ENCODE measurements at regions not wholly inside any gene's neighbourhood (a gene's known extent, or its start where the extent isn't known, plus 50 kb on each side); places are given as distances from the start of the nearest gene placed in this dataset.
"Not testable (repeated sequence)": the region's sequence is repeated elsewhere in the genome, so short reads cannot be mapped to it uniquely, and the experiment has no call there.

- no peak for DNase-seq (ENCODE audit: extremely low spot score)
- Histone ChIP-seq H3K27me3 (no peaks in the 10 kb centered on the region), H3K9me3 (no peaks in the 10 kb centered on the region), H3K4me1 (peaks cover 0 to 7% (median 0%) of the 10 kb centered on the region in 4 donors), H3K36me3 (no peaks in the 10 kb centered on the region), H3K27ac (replicated peaks in 1 of 4) (no peak overlapping the region), H3K4me3 (no peak overlapping the region)
- TF ChIP-seq CTCF (IDR thresholded peaks at IDR 0.05): no peak
- TF ChIP-seq POLR2A (IDR thresholded peaks at IDR 0.05; ENCODE audit: low read depth): no peak
- no peak for TF ChIP-seq EP300 (IDR thresholded peaks at IDR 0.05)
- TF ChIP-seq POLR2AphosphoS5 (IDR thresholded peaks at IDR 0.05): no peak
- intact Hi-C loops (cut with DNase I): no loop called here
- WGBS: 61% methylated on average over 22 of the region's 22 CpGs
Observed at GRCh38 chr5:114857941-114858551, 311.7 kb downstream of the TRIM36 start.

GRCh38 chr5:114844711-114845110 is 325.0 kb downstream of the TRIM36 start:
- DNase-seq (ENCODE audit: extremely low spot score); H3K27ac ChIP-seq (replicated peaks in 1 of 4); H3K4me1 ChIP-seq; H3K27me3 ChIP-seq; H3K36me3 ChIP-seq; intact Hi-C loops (cut with DNase I); H3K4me3 ChIP-seq: not testable (repeated sequence)
- H3K9me3 ChIP-seq: peaks cover 0 to 23% (median 8%) of the 10 kb centered on the region in 4 donors
- WGBS: 89% methylated on average over 8 of the region's 9 CpGs

GRCh38 chr5:114839360-114839759 is 330.3 kb downstream of the TRIM36 start:
- intact Hi-C loops (cut with DNase I): no loop called here
- no peak for DNase-seq (ENCODE audit: extremely low spot score)
- TF ChIP-seq POLR2A (IDR thresholded peaks at IDR 0.05; ENCODE audit: low read depth) (no peak), EP300 (IDR thresholded peaks at IDR 0.05) (no peak), CTCF (IDR thresholded peaks at IDR 0.05) (no peak), POLR2AphosphoS5 (IDR thresholded peaks at IDR 0.05) (no peak)
- H3K4me1 ChIP-seq: peaks cover 0 to 19% (median 9%) of the 10 kb centered on the region in 4 donors
- H3K36me3 ChIP-seq: no peaks in the 10 kb centered on the region
- peak overlapping the region in 3 of 4 donors; percentile 3 to 67 (median 47) for H3K27ac ChIP-seq (replicated peaks in 1 of 4)
- WGBS: 81% methylated on average over 5 of the region's 5 CpGs
- H3K27me3 ChIP-seq: no peaks in the 10 kb centered on the region
- no peak overlapping the region for H3K4me3 ChIP-seq
- H3K9me3 ChIP-seq: peaks cover 0 to 3% (median under 1%) of the 10 kb centered on the region in 4 donors

- intact Hi-C loops (cut with DNase I): no loop called here
Observed at GRCh38 chr5:114838937-114839336, 330.8 kb downstream of the TRIM36 start.

GRCh38 chr5:114830114-114830513 is 339.6 kb downstream of the TRIM36 start:
- intact Hi-C loops (cut with DNase I): no loop called here
- H3K9me3 ChIP-seq: peaks cover 0 to 4% (median 0%) of the 10 kb centered on the region in 4 donors
- no peak overlapping the region for H3K27ac ChIP-seq (replicated peaks in 1 of 4)
- H3K36me3 ChIP-seq: no peaks in the 10 kb centered on the region
- TF ChIP-seq POLR2A (IDR thresholded peaks at IDR 0.05; ENCODE audit: low read depth) (no peak), EP300 (IDR thresholded peaks at IDR 0.05) (no peak), CTCF (IDR thresholded peaks at IDR 0.05) (no peak), POLR2AphosphoS5 (IDR thresholded peaks at IDR 0.05) (no peak)
- 61% methylated on average over 2 of the region's 2 CpGs for WGBS
- no peaks in the 10 kb centered on the region for H3K27me3 ChIP-seq
- no peak overlapping the region for H3K4me3 ChIP-seq
- DNase-seq (ENCODE audit: extremely low spot score): no peak
- no peaks in the 10 kb centered on the region for H3K4me1 ChIP-seq

More at GRCh38 chr5:114838937-114839336, 330.8 kb downstream of the TRIM36 start:
- Histone ChIP-seq H3K9me3 (no peaks in the 10 kb centered on the region), H3K27ac (replicated peaks in 1 of 4) (peak overlapping the region in 3 of 4 donors; percentile 3 to 67 (median 47)), H3K27me3 (no peaks in the 10 kb centered on the region), H3K36me3 (no peaks in the 10 kb centered on the region), H3K4me3 (no peak overlapping the region), H3K4me1 (peaks cover 0 to 19% (median 9%) of the 10 kb centered on the region in 4 donors)
- DNase-seq (ENCODE audit: extremely low spot score): no peak
- TF ChIP-seq POLR2AphosphoS5 (IDR thresholded peaks at IDR 0.05) (peak in 1 of 2 donors; percentile 56), POLR2A (IDR thresholded peaks at IDR 0.05; ENCODE audit: low read depth) (no peak)
- 50% methylated on average over 2 of the region's 2 CpGs for WGBS

- Histone ChIP-seq H3K9me3 (peaks cover 0 to 7% (median 2%) of the 10 kb centered on the region in 4 donors), H3K4me3 (no peak overlapping the region), H3K27me3 (no peaks in the 10 kb centered on the region), H3K4me1 (no peaks in the 10 kb centered on the region), H3K27ac (replicated peaks in 1 of 4) (no peak overlapping the region), H3K36me3 (no peaks in the 10 kb centered on the region)
- TF ChIP-seq CTCF (IDR thresholded peaks at IDR 0.05): no peak
- no peak for TF ChIP-seq POLR2AphosphoS5 (IDR thresholded peaks at IDR 0.05)
- no peak for TF ChIP-seq POLR2A (IDR thresholded peaks at IDR 0.05; ENCODE audit: low read depth)
- TF ChIP-seq EP300 (IDR thresholded peaks at IDR 0.05): no peak
- no peak for DNase-seq (ENCODE audit: extremely low spot score)
- intact Hi-C loops (cut with DNase I): no loop called here
Observed at GRCh38 chr5:114822863-114823262, 346.8 kb downstream of the TRIM36 start.

Measured in esophagus muscularis mucosa (tissue), 4 donors.